Mesenteric fat pad (tissue), 1 donor: ENCODE measurements at regions not wholly inside any gene's neighbourhood (a gene's known extent, or its start where the extent isn't known, plus 50 kb on each side); places are given as distances from the start of the nearest gene placed in this dataset.
"Not testable (repeated sequence)": the region's sequence is repeated elsewhere in the genome, so short reads cannot be mapped to it uniquely, and the experiment has no call there.

Experiments used
- DNase-seq: peaks from one replicate; pipeline ENCODE4 v3.0.0-alpha.2; 2020; ENCODE audit warnings: low spot score
- donor health status: DM: yes; HTN: yes; CAD: no.

DNA sequence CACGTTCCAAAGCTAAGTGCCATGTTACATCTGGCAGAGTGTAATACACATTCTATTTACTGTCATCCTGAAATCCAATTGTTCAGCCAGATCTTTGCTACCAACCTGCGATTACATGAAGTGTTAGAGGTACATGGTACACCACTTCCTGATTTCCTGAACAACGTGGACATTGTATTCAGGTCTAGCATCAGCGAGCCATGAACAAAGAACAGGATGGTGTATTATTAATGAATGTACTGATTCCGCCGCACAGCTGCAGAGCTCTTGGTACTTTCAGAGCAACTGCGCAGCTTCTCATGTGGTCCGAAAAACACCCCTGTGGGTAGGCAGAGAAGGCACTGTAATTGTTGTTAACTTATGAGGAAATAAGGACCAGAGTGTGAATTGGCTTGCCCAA lies 511.4 kb downstream of the AJAP1 start:
- DNase-seq, result no peak

DNA sequence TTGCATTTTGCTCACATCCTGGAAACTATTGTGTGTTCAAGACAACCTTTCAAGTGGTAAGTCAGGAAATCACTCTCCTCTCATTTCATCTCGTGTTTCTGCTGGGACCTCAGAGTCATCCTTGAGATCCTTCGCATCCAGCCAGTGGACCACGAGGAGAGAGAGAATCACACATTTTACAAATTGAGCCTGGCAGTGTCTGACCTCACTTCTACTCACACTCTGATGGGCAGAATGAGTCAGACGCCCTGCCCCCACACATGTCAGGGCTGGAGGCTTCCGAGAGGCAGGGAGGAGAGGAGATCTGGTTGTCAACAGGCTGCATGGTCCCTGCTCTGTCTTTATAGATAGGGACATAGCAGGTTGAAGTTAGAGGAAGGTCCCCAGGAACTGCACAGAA lies 509.7 kb downstream of the AJAP1 start:
- DNase-seq, result no peak

DNA sequence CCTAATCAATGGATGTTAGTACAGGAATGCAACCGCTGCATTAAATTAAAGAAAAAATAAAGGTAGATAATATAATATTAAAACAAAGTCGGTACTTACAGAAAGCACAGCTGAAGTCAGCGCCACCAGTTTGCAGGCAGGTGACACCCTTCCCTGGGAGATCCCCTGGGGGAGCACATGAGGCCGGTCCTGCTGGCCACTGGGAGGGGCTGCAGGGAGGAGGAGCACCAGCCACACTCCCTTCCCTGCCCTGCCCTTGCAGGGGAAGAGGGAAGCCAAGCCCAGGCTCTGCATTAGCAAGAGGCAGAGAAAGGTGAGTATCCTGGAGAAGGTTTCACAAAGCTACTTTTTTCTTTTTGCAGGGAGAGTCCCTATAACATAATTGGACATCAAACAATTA lies 507.0 kb downstream of the AJAP1 start:
- DNase-seq, result no peak

DNA sequence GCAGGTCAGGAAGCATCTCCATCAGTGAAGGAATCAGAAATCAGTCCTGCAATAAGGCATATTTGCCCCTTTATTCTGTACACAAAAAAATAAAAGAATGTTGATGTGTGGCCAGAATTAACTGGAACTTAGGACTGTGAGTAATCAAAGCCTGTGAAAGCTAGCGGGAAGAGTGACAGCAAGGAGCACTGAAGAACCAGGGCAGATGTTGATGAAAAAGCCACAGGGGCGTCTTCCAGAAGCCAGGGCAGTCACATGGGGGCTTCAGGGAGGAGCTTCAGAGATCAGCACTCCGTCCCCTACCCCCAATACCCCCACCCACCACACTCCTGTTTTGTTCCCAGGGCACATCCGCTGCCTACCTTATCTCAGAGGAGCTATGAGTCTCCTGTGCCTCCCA lies 502.8 kb downstream of the AJAP1 start:
- DNase-seq, result no peak

DNA sequence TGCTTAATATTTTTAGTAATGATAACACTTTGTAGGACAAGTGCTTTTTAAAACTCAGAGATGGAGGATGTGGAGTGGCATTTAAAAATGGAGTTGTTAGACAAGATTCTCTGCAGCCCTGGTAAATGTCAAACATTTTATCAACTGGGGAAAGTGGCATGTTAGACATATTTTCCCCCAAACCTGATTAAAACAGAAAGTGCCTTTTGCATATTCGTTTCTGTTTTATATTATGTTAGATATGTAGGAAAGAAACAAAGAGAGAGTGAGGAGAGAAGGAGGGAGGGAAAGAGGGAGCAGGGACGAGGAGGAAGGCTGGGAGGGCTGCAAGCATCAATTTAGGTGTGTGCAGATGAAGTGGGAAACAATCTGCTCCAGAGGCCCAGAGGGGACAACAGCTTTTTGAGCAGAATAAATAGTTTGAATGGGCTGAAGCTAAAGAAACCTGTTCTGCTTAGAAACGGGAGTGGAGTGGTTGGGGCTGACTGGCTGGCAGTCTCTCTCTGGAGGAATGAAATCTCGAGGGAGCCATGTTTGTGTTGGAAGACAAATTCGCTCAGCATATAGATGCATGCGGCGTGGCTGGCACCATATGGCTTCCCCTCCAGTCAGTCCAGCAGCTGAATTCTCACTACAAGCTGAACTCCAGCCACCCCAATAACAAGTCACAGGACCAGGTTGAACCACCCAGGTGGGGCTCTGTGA lies 502.2 kb downstream of the AJAP1 start:
- no peak for DNase-seq

DNA sequence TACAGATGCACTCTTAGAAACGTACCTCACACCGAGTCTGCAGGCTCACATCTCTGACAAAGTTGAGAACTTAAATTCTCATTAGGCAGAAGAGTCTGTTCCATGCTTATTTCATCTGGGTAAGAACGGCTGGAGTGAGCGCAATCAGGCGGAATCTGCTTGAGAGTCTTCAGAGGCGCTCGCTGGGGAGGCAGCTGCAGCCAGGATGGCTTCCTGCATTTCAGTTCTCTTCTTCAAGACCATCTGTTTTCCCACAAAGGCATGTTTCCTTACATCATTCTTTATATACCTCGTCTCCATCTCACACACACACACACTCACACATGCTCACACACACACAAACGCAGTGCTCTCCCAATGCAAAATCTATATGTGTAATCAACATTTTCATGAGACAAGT lies 497.1 kb downstream of the AJAP1 start:
- DNase-seq, result no peak

DNA sequence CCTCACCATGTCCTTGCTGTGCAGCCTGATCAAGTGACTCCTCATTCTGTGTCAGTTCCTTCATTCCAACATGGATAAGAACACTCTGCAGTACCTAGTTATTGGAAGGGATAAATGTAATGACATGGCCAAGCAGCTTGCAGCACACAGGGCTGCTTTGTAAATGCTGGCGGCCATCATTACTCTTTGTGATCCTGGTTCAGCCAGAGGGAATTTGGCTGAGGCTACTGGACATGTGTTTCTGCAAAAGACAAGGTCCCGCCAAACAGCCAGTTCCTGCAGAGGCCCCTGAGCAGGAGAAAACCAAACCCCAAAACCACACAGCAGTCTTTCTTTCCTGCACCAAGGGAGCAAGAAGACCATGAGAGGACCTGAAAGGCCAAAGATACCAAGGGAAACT lies 495.8 kb downstream of the AJAP1 start:
- DNase-seq, result no peak

DNA sequence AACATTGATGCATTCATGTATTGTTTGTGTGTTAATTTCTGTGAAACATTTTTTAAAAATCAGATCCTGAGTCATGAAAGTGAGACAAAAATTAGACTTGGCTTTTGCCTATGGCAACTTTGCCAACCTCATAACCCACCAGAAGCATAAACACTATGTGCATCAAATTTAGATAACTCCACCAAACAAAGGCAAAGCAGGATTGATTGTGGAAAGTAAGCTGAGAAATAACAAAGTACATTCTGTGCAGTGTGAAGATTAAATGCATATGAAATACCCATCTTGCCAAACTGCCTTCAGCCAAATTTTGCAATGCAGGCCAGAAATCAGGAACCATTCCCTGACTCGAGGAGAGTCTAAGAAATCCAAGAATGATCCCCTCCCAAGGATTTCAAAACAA lies 493.4 kb downstream of the AJAP1 start:
- no peak for DNase-seq

DNA sequence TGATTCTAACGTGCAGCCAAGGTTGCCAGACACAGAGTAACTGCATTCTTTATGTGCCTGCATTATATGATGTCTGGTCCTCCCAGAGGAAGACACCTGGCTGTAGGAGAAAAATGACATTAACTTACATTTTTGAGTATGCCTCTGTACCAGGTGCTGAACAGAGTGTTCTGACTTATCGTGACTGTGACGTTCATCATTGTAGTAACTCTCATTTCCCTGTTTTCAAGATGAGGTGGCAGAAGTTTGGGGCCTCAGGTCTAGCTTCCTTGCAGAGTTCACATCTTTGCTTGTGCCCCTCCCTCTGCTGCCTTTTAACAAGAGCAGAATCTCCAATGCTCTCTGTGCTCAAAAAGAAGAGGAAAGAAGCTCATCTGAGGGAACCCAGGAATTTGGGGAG lies 488.0 kb downstream of the AJAP1 start:
- DNase-seq, result no peak

DNA sequence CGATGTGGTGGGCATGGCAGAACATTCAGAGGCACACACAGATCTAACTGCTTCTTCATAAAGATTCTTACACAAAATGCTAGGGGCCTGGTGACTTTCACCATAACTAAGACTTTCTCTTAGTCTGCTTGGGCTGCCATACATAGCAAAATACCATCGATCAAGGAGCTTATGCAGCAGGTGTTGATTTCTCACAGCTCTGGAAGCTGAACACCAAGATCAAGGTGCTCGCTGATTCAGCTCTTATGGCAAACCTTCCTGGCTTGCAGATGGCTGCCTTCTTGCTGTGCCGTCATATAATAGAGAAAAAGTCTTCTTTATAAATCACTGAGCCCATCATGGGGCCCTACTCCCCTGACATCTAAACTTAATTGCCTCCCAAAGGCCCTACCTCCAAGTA lies 487.3 kb downstream of the AJAP1 start:
- DNase-seq, result no peak

DNA sequence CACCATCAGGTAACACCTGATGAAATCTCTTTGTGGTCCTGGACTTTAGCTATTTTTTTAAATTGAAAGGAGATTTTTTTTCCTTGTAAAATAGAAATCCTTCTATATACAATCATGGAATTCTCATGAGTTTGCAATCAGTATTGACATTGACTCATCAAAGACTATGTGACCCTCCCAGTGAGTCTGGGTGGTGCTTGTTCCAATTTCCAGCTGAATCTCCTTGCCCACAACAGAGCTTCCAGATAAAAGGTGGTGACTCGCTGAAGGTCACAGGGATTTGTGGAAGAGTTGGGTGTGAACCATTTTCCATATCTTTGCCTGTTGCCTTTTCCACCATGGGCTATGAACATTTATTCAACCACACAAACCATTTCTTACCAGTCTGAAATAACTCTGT lies 486.6 kb downstream of the AJAP1 start:
- DNase-seq, result no peak

DNA sequence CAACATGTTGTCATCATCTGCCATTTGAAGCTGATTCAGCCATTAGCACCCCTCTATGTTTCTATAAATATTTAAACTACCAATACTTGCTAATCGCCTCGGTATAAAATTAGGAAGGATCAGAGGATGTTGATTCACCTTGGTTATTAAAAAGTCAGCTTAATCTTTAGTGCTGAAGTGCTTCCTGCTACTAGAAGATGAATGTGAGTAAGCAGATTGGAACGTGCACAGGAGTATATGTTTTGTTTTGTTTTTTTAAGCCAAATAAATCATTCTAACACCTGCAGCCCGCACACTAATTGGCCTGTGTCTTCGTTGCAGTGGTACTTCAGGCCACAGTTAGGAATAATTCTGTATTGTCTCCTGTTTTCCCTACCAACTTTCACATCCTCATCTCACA lies 485.7 kb downstream of the AJAP1 start:
- DNase-seq, result no peak

DNA sequence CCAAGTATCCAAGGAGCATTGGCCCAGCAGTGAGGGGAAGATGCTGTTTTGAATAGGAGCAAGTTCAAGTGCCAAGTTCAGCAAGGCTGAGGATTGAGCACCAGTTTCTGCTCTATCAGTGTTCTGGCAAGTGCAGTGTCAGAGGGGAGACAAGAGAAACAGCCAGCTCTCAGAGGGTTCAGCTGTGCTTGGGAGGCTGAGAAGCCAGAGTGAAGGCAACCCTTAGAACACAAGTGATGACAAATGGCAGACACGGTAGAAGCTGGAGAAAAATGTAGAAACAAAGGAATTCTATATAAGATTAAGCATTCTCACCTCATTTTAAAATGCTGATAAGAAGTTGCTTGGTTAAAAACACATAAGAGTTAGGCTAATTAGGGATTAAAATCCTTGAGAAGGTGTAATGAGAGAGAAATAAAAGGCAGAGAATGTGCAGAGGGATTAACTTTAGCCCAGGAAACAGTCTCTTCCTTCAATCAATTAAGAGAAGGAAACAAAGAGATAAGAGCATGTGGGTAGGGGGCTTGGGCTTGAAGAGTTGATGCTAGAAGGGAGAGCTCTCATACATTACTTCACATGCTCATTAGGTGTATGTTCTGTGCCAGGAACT lies 475.4 kb downstream of the AJAP1 start:
- DNase-seq, result no peak

DNA sequence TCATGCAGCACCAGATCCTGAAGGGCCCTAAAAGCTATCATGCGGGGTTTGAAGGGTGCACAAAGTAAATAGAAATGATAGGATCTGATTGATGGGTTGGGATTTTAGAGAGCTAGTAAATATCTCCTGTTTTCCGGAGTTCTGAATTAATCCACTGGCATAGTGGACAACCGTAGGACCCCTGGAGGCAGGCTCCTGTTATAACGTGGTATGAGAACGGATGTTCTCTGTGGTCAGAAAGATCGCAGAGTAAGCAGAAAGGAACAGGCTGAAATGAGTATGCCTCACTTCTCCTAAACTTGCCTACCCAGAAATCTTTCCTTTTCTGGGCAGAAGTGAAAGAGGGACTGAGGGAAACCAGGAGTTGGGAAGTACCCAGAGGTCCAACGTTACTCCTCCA lies 470.8 kb downstream of the AJAP1 start:
- no peak for DNase-seq

DNA sequence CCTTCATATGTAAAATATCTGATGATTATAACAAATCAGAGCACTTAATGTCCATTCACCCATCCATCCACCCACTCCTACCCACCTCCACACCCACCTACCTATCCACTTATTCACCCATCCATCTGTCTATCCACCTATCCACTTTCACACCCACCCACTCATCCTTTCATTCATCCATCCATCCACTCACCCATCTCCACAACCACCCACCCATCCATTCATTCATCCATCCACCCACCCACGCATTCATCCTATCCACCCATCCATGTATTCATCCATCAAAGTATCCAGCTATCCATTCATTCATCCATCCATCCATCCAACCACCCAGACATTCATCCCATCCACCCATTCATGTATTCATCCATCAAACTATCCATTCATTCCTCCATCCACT lies 466.1 kb downstream of the AJAP1 start:
- DNase-seq, result no peak

DNA sequence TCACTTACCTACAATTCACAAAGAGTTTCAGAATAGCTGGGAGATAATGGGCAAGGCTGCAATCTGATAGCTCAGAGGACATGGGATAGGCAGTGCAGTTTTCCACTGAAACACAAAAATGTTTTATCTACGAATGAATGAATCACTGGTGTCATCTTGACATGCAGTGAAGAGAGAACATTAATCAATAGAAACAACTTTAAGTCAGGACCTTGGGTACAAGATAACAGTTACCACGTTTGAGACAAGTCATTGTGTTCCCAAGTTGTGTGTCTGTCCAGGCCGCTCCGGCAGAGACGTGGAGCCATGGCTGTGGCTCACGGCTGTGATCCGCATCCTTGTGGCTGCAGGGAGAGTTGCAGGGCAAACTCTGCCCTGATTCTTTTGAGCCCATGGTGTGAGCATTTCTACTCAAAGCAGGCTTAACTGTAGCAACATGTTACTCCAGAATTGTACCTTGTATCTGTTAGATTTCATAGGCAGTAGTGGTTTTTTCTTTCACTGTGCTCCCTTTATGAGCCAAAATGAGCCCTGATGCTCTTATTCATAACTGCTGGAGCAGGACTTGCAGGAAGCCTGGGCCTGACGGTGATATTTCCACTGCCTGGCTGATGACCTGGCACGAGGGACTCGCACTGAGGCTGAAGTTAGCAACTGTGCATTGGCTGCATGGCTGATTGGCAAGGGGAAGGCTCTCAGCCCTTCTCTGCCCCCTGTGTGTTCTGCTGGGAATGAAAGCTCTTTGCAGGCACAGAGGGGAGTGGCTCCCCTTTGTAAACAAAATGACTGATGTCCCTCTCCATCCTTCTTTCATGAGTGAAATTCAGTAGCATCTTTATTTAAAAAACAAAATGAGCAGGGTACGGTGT lies 465.2 kb downstream of the AJAP1 start:
- no peak for DNase-seq

DNA sequence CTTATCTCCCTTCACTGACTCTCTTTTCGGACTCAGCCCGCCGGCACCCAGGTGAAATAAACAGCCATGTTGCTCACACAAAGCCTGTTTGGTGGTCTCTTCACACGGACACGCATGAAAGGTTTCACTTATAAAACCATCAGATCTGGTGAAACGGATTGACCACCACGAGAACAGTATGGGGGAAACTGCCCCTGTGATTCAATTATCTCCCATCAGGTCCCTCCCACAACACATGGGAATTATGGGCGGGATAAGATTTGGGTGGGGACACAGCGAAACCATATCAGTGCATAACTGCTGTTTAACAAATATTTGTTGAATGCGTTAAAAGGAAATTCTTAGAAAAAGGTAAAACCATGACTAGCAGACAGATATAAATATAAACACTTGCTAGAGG lies 464.4 kb downstream of the AJAP1 start:
- not testable (repeated sequence) for DNase-seq

DNA sequence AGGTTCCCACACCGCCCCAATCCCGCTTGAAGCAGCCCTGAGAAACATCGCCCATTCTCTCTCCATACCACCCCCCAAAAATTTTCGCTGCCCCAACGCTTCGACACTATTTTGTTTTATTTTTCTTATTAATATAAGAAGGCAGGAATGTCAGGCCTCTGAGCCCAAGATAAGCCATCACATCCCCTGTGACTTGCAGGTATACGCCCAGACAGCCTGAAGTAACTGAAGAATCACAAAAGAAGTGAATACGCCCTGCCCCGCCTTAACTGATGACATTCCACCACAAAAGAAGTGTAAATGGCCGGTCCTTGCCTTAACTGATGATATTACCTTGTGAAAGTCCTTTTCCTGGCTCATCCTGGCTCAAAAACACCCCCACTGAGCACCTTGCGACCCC lies 463.9 kb downstream of the AJAP1 start:
- DNase-seq, result not testable (repeated sequence)

DNA sequence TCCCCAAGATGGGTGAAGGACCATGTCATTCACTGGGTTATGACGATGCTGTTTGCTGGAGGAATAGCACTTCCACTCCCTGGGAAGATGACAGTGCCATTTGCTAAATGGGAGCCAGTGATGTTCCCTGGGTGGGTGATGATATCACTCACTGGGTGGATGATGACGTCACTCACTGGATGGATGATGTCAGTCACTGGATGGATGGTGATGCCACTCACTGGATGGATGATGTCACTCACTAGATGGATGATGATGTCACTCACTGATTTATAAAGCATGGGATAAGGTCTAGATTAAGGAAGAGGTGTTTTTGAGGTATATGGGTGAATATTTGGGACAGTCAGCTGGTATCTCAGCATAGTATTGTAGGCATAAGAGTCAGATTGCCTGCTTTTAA lies 457.2 kb downstream of the AJAP1 start:
- no peak for DNase-seq

DNA sequence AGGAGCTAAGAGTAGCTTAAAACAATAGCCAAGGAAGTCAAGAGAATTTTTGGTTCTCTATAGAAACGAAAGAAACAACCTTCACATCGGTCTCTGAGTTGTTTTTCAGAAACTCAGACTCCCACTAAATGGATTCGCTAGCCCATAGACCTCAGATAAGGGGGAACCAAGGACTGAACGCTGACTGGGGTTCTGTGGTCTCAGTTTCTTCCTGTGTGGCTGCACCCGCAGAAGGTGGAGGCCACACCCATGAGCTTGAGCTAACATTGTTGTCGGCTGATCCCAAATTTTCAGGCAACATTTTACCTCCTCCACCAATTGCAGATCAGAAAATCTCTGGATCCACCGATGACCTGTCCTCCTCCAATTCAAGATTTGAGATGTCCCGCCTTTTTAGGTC lies 456.1 kb downstream of the AJAP1 start:
- DNase-seq, result no peak

DNA sequence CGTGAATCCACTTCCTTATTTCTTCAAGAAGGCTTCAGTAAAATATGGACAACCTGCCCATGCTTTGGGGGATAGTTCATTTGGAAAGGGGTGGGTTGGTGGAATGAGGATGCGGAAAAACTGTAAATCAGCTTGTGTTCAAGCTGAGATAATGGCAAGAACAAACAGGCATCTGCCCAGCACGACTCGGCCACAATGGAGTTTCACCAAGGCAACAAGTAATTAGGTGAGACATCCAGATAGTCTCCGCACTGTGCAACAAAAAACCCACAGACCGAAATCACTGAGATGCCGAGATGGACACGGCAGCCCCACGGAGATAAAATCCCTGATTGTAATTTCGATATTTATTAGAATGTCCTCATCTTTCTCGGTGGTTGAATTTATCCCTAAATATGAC lies 455.2 kb downstream of the AJAP1 start:
- DNase-seq, result no peak

DNA sequence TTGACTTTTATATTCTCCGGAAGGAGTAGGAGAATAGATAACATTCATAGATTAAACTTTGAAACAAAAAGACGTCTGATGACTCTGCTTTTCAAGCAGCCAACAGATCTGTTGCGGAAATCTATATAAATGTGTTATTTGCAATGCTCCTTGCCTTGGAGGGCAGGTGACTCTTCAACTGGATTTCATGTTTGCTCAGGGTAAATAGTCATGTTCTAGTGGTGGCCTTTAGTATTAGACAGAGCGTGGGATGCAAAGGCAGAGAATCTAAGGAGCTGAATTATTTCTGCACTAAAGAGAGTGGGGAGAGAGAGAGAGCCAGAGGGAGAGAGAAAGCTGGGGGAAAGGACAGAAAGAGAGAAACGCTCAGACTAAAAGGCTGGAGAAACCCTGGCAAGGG lies 454.3 kb downstream of the AJAP1 start:
- no peak for DNase-seq

DNA sequence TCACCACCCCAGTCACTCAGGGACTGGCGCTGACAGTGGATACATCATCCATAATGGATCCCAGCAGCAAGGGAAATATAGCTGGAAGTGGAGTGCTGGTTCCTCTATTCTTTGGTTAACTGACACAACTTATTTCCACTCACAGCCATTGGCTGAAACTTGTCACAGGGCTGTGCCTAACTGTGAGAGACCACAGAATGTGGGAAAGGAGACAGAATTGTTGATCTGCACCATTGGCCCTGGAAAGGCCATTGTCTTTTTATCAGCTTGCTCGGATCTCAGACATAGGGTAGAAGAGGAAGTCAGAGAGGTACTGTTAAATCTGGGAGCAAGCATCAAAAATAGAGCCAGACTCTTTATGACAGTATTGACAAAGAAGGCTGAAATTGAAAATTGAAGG lies 451.3 kb downstream of the AJAP1 start:
- no peak for DNase-seq
